Dedifferentiated amniotic fluid mesenchymal stem cell (primary cell): ENCODE measurements at regions not wholly inside any gene's neighbourhood (a gene's known extent, or its start where the extent isn't known, plus 50 kb on each side); places are given as distances from the start of the nearest gene placed in this dataset.
A peak's percentile ranks its signal among the peaks of the same experiment; 100 is the strongest.
"Not testable (repeated sequence)": the region's sequence is repeated elsewhere in the genome, so short reads cannot be mapped to it uniquely, and the experiment has no call there.

Experiments
- DNase-seq: peaks from one replicate; pipeline ENCODE4 v3.0.0-alpha.2; 2016; ENCODE audit errors: extremely low spot score

- peak; percentile 54 for DNase-seq
Observed at GRCh38 chr7:115558161-115558560, 472.4 kb downstream of the TFEC start.

- not testable (repeated sequence) for DNase-seq
Observed at GRCh38 chr7:115557296-115557695, 473.3 kb downstream of the TFEC start.

GRCh38 chr7:115552766-115553165 lies 477.8 kb downstream of the TFEC start:
- no peak for DNase-seq

- no peak for DNase-seq
Observed at GRCh38 chr7:115549910-115550309, 480.7 kb downstream of the TFEC start.

GRCh38 chr7:115548756-115549155 lies 481.8 kb downstream of the TFEC start:
- no peak for DNase-seq

- no peak for DNase-seq
Observed at GRCh38 chr7:115546790-115547189, 483.8 kb downstream of the TFEC start.

GRCh38 chr7:115533785-115534184 lies 496.8 kb downstream of the TFEC start:
- no peak for DNase-seq

- no peak for DNase-seq
Observed at GRCh38 chr7:115526278-115526677, 504.3 kb downstream of the TFEC start.

GRCh38 chr7:115522174-115522573 lies 508.4 kb downstream of the TFEC start:
- DNase-seq, result no peak

GRCh38 chr7:115516341-115516740 lies 514.2 kb downstream of the TFEC start:
- no peak for DNase-seq

- DNase-seq, result no peak
Observed at GRCh38 chr7:115511330-115511729, 519.2 kb downstream of the TFEC start.

- DNase-seq, result no peak
Observed at GRCh38 chr7:115505136-115505535, 525.4 kb downstream of the TFEC start.

- no peak for DNase-seq
Observed at GRCh38 chr7:115499956-115500355, 530.6 kb downstream of the TFEC start.

GRCh38 chr7:115496006-115496405 lies 534.6 kb downstream of the TFEC start:
- DNase-seq, result no peak

- DNase-seq, result no peak
Observed at GRCh38 chr7:115494529-115495147, 535.9 kb downstream of the TFEC start.

- DNase-seq, result no peak
Observed at GRCh38 chr7:115493381-115493780, 537.2 kb downstream of the TFEC start.

GRCh38 chr7:115491744-115492380 lies 538.7 kb downstream of the TFEC start:
- DNase-seq, result peak; percentile 21

GRCh38 chr7:115479448-115479847 lies 551.1 kb downstream of the TFEC start:
- DNase-seq, result no peak

- DNase-seq, result no peak
Observed at GRCh38 chr7:115478426-115478825, 552.1 kb downstream of the TFEC start.

- DNase-seq, result no peak
Observed at GRCh38 chr7:115477193-115477651, 553.3 kb downstream of the TFEC start.

- DNase-seq, result no peak
Observed at GRCh38 chr7:115476671-115477181, 553.8 kb downstream of the TFEC start.

GRCh38 chr7:115475761-115476385 lies 554.0 kb downstream of the MDFIC start:
- DNase-seq, result no peak

- no peak for DNase-seq
Observed at GRCh38 chr7:115475206-115475605, 553.3 kb downstream of the MDFIC start.
